ENCODE measurements at regions not wholly inside any gene's neighbourhood (a gene's known extent, or its start where the extent isn't known, plus 50 kb on each side); places are given as distances from the start of the nearest gene placed in this dataset.

DNA sequence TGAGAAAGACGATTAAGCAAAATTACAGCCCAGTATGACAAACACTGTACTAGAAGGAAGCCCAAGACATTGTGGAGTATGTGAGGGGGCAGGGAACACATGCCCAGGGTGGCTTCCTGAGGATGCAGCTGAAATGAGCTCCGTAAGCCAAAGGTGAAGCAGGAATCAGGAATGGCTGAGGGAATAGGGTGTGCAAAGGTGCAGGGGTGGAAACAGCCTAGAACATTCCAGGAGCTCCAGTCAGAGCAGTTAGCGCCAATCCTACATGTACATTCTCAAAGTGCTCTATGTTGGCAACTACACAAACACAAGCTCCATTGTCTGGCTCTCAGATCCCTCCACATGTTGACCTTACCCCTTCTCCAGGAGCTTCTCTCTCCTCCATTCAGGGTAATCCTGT, 257.9 kb downstream of the MAN2A1 start:
- TF ChIP-seq, protein P1, sequence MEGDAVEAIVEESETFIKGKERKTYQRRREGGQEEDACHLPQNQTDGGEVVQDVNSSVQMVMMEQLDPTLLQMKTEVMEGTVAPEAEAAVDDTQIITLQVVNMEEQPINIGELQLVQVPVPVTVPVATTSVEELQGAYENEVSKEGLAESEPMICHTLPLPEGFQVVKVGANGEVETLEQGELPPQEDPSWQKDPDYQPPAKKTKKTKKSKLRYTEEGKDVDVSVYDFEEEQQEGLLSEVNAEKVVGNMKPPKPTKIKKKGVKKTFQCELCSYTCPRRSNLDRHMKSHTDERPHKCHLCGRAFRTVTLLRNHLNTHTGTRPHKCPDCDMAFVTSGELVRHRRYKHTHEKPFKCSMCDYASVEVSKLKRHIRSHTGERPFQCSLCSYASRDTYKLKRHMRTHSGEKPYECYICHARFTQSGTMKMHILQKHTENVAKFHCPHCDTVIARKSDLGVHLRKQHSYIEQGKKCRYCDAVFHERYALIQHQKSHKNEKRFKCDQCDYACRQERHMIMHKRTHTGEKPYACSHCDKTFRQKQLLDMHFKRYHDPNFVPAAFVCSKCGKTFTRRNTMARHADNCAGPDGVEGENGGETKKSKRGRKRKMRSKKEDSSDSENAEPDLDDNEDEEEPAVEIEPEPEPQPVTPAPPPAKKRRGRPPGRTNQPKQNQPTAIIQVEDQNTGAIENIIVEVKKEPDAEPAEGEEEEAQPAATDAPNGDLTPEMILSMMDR (IDR thresholded peaks at IDR 0.05; ENCODE audit: insufficient read depth, low read depth, low read length) = no peak
- no peak overlapping the region for H3K4me3 ChIP-seq (ENCODE audit: low read depth, low read length)
- no peak for DNase-seq (ENCODE audit: low read depth)

DNA sequence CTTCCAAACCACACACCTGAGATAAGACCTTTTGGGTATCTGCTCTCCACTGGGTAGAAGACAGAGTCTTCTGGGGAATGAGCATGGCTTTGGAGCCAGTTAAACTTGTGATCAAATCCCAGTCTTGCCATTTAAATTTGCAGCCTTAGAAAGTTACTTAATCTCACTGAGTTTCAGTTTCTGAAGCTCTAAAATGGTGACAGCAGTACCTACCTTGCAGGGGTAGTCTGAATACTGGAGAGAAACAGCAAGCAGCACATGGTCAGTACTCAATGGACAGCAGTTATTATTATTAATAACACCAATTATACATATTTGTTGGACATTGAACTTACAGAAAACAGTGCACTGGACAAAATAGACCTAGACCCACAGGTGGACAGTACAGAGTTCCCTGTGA, 260.9 kb downstream of the MAN2A1 start:
- TF ChIP-seq, protein P1 (IDR thresholded peaks at IDR 0.05; ENCODE audit: insufficient read depth, low read depth, low read length) = no peak
- DNase-seq (ENCODE audit: low read depth) = no peak

DNA sequence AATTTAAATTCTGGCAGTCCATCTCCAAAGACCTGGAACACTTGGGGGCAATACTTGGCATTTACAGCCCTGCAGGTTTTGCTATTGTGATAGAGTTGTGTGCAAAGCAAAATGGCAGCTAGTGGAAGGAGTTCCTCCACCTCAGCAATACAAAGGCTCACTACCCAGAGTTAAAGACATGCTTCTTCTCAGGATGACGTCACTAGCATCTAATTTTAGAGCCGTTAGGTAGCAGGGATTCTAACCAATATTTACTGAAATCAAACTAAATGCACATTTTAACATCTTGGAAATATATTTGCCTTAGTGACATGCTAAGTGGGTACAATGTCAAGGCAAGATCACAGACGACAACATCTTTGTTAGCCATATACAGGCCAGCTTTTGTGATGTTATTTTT, 261.6 kb downstream of the MAN2A1 start:
- no peak overlapping the region for H3K4me3 ChIP-seq (ENCODE audit: low read depth, low read length)
- TF ChIP-seq, protein P1 (IDR thresholded peaks at IDR 0.05; ENCODE audit: insufficient read depth, low read depth, low read length) = no peak
- DNase-seq (ENCODE audit: low read depth) = no peak

More for the DNA sequence above, 260.9 kb downstream of the MAN2A1 start:
- no peak overlapping the region for H3K4me3 ChIP-seq (ENCODE audit: low read depth, low read length)

DNA sequence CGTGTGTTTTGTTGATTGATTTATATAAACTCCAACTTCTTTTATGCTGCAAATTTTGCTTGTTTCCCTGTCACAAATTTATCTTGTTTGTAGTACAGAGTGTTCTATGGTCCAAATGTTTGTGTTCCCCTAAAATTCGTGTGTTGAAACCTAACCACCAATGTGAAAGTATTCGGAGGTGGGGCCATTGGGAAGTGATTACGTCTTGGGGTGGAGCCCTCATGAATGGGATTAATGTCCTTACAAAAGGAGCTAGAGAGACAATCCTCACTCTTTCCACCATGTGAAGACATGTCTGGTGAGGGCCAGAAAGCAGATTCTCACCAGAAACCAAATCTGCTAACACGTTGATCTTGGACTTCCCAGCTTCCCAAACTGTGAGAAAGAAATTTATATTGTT, 262.0 kb downstream of the MAN2A1 start:
- no peak overlapping the region for H3K4me3 ChIP-seq (ENCODE audit: low read depth, low read length)
- no peak for DNase-seq (ENCODE audit: low read depth)
- TF ChIP-seq, protein P1 (IDR thresholded peaks at IDR 0.05; ENCODE audit: insufficient read depth, low read depth, low read length) = no peak

DNA sequence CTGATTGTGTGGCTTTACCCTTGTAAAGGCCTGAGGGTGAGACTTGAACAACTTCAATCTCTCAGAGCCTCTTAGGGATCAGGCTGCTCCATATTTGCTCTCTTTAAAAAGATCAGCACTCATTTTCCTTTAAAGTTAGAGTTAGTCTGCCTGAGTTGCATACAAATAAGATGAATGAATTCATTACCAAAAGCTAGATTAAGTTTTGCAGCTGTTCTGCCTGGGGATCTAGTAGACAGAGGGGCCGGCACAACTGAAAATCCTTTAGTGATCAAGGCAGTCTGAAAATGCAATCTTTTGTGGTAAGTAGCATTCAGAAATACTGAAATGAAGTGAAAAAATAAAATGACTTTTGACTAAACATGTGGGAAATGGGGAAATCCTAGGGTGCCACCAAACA, 264.0 kb downstream of the MAN2A1 start:
- TF ChIP-seq, protein P1 (IDR thresholded peaks at IDR 0.05; ENCODE audit: insufficient read depth, low read depth, low read length) = no peak
- no peak for DNase-seq (ENCODE audit: low read depth)
- no peak overlapping the region for H3K4me3 ChIP-seq (ENCODE audit: low read depth, low read length)

DNA sequence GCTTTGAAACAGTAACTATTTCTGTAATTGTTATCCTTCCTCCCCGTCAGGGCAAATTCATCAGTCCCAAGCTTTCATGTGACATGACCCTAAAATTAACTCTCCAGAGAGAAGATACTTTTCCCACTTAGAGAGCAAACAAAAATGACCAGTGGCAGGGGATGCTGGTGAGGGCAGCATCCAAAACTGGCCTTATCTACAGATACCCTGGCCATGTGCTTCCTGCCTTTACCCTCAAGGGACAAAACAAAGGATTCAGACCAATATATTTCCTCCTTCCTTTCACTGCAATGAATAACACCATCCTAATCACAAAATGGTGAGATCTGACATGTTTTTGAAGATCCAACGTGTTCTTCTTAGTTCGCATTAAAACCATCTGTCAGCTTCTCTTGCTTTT, 267.2 kb downstream of the MAN2A1 start:
- TF ChIP-seq, protein P1 (IDR thresholded peaks at IDR 0.05; ENCODE audit: insufficient read depth, low read depth, low read length) = no peak
- DNase-seq (ENCODE audit: low read depth) = no peak
- no peak overlapping the region for H3K4me3 ChIP-seq (ENCODE audit: low read depth, low read length)

DNA sequence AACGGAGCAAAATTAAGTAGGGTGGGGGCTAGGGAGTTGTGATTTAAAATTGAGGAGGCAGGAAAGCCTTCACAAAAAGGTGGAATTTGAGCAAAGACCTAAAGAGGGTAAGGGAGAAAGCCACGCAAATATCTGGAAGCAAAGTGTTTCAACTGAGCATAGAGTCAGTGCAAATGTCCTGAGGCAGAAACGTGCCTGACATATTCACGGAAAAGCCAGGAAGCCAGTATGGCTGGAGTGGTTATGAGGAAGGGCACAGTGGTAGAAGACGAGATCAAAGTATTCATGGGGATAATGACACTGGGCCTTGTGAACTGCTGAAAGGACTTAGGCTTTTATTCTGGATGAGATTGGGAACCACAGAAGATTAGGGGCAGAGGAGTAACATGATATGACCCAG, 268.4 kb downstream of the MAN2A1 start:
- H3K4me3 ChIP-seq (ENCODE audit: low read depth, low read length) = no peak overlapping the region
- TF ChIP-seq, protein P1 (IDR thresholded peaks at IDR 0.05; ENCODE audit: insufficient read depth, low read depth, low read length) = no peak
- no peak for DNase-seq (ENCODE audit: low read depth)

Data from fibroblast of villous mesenchyme (primary cell).